GM23338 (cell line): ENCODE measurements at regions not wholly inside any gene's neighbourhood (a gene's known extent, or its start where the extent isn't known, plus 50 kb on each side); places are given as distances from the start of the nearest gene placed in this dataset.

Experiments used
- ATAC-seq: fragments of 200-7000 bp; cut with Tn5 transposase; 3 replicates; pipeline ENCODE4 v1.9.1; 2020
- DNase-seq: peaks from one replicate; pipeline ENCODE4 v3.0.0-alpha.2; 2015; ENCODE audit warnings: low spot score
- H2AFZ ChIP-seq: fragments of 200-600 bp; sonication (generic); 2 replicates; pipeline ENCODE4 v1.8.0; 2016; ENCODE audit warnings: antibody characterized with exemption, mild to moderate bottlenecking, moderate library complexity
- H3F3A ChIP-seq: fragments of 200-600 bp; sonication (generic); replicated peaks from 2 replicates; pipeline ENCODE4 v1.8.0; 2017; ENCODE audit warnings: antibody characterized with exemption, mixed run types, low read depth
- H3K27ac ChIP-seq: fragments of 200-600 bp; sonication (generic); 2 replicates; pipeline ENCODE4 v1.6.1; 2016; ENCODE audit warnings: low read depth
- H3K27me3 ChIP-seq: fragments of 200-600 bp; sonication (generic); 2 replicates; pipeline ENCODE4 v1.8.0; 2016; ENCODE audit warnings: mild to moderate bottlenecking, mixed run types, moderate library complexity; ENCODE audit not compliant: insufficient read depth
- H3K36me3 ChIP-seq: fragments of 200-600 bp; sonication (generic); 2 replicates; pipeline ENCODE4 v1.8.0; 2016; ENCODE audit warnings: mild to moderate bottlenecking; ENCODE audit not compliant: insufficient read depth
- H3K4me1 ChIP-seq: fragments of 200-600 bp; sonication (generic); 2 replicates; pipeline ENCODE4 v1.8.0; 2016; ENCODE audit warnings: mild to moderate bottlenecking, moderate library complexity; ENCODE audit not compliant: insufficient read depth
- H3K4me2 ChIP-seq: fragments of 200-600 bp; sonication (generic); 2 replicates; pipeline ENCODE4 v1.7.1; 2017; ENCODE audit warnings: mixed run types
- H3K4me3 ChIP-seq: fragments of 200-600 bp; sonication (generic); 2 replicates; pipeline ENCODE4 v1.6.1; 2016; ENCODE audit warnings: mixed run types
- H3K79me2 ChIP-seq: fragments of 200-600 bp; sonication (generic); replicated peaks from 2 replicates; pipeline ENCODE4 v1.8.0; 2017; ENCODE audit warnings: mild to moderate bottlenecking; ENCODE audit not compliant: insufficient read depth
- H3K9me2 ChIP-seq: fragments of 200-600 bp; sonication (generic); 2 replicates; pipeline ENCODE4 v1.8.0; 2017; ENCODE audit not compliant: insufficient read depth
- H4K20me1 ChIP-seq: fragments of 200-600 bp; sonication (generic); replicated peaks from 2 replicates; pipeline ENCODE4 v1.8.0; 2017; ENCODE audit warnings: mild to moderate bottlenecking; ENCODE audit not compliant: insufficient read depth
- H3K27ac Mint-ChIP-seq: 2 replicates; pipeline ENCODE4 v1.8.0; 2020; ENCODE audit warnings: inconsistent platforms, mild to moderate bottlenecking, moderate library complexity, mixed read lengths
- H3K27me3 Mint-ChIP-seq: 3 replicates; pipeline ENCODE4 v1.8.0; 2022; ENCODE audit warnings: low read depth, mild to moderate bottlenecking, moderate library complexity, mixed read lengths, inconsistent platforms; ENCODE audit not compliant: insufficient read depth, poor library complexity
- H3K36me3 Mint-ChIP-seq: 3 replicates; pipeline ENCODE4 v1.8.0; 2021; ENCODE audit warnings: low read depth, mild to moderate bottlenecking, inconsistent platforms, moderate library complexity, mixed read lengths
- H3K4me1 Mint-ChIP-seq: 3 replicates; pipeline ENCODE4 v1.8.0; 2020; ENCODE audit warnings: mild to moderate bottlenecking, inconsistent platforms, mixed read lengths
- H3K4me3 Mint-ChIP-seq: 3 replicates; pipeline ENCODE4 v1.8.0; 2021; ENCODE audit warnings: moderate library complexity, mild to moderate bottlenecking, inconsistent platforms, mixed read lengths
- H3K9me3 Mint-ChIP-seq: 3 replicates; pipeline ENCODE4 v1.8.0; 2020; ENCODE audit warnings: moderate library complexity, mild to moderate bottlenecking, inconsistent platforms, mixed read lengths
- CREB1 ChIP-seq: fragments of 250-450 bp; sonication (Bioruptor Pico); IDR thresholded peaks from 2 replicates; pipeline ENCODE4 v1.5.0; 2020; ENCODE audit warnings: low read depth, mild to moderate bottlenecking, moderate library complexity
- CTCF ChIP-seq, 2 experiments: fragments of 200-600 bp in 1 of 2; sonication (generic) in 1 of 2; conservative IDR thresholded peaks; 2 replicates each; pipeline versions ENCODE4 v1.5.1 to v1.6.1; 2016 to 2017; ENCODE audit warnings: antibody characterized with exemption in 2 of 2, low read depth in 2 of 2, mild to moderate bottlenecking in 2 of 2, moderate library complexity in 1 of 2
- ETS1 ChIP-seq: IDR thresholded peaks from 2 replicates; pipeline ENCODE4 v1.6.1; 2016; ENCODE audit warnings: antibody characterized with exemption
- EZH2 ChIP-seq: fragments of 200-600 bp; sonication (generic); IDR thresholded peaks from one replicate; pipeline ENCODE4 v1.8.0; 2017; ENCODE audit warnings: antibody characterized with exemption, mild to moderate bottlenecking, low read depth; ENCODE audit not compliant: unreplicated experiment
- EZH2phosphoT487 ChIP-seq: fragments of 200-600 bp; sonication (generic); IDR thresholded peaks from one replicate; pipeline ENCODE4 v1.8.1; 2018; ENCODE audit warnings: antibody characterized with exemption; ENCODE audit not compliant: unreplicated experiment
- JUNB ChIP-seq: IDR thresholded peaks from one replicate; pipeline ENCODE4 v1.6.1; 2016; ENCODE audit warnings: antibody characterized with exemption; ENCODE audit not compliant: unreplicated experiment
- NANOG ChIP-seq: IDR thresholded peaks from 2 replicates; pipeline ENCODE4 v1.6.1; 2016; ENCODE audit warnings: antibody characterized with exemption, borderline replicate concordance
- POLR2AphosphoS5 ChIP-seq: IDR thresholded peaks from 2 replicates; pipeline ENCODE4 v1.6.1; 2016; ENCODE audit warnings: antibody characterized with exemption, low read depth
- STAT1 ChIP-seq: IDR thresholded peaks from one replicate; pipeline ENCODE4 v1.6.1; 2016; ENCODE audit warnings: antibody characterized with exemption; ENCODE audit not compliant: unreplicated experiment
- ZNF114 ChIP-seq: fragments of 250-450 bp; sonication (Bioruptor Pico); IDR thresholded peaks from 2 replicates; pipeline ENCODE4 v1.5.0; 2020; ENCODE audit warnings: mild to moderate bottlenecking, moderate library complexity
- ZNF331 ChIP-seq: fragments of 250-450 bp; sonication (Bioruptor Pico); IDR thresholded peaks from 2 replicates; pipeline ENCODE4 v1.5.0; 2020; ENCODE audit warnings: low read depth, mild to moderate bottlenecking, moderate library complexity
- TF ChIP-seq, protein P1 (sequence below): IDR thresholded peaks from one replicate; pipeline ENCODE4 v1.6.1; 2018; ENCODE audit warnings: antibody characterized with exemption; ENCODE audit not compliant: unreplicated experiment
- TF ChIP-seq, protein P2 (sequence below): fragments of 250-450 bp; sonication (Bioruptor Pico); IDR thresholded peaks from 2 replicates; pipeline ENCODE4 v1.5.0; 2020; ENCODE audit warnings: mild to moderate bottlenecking, moderate library complexity

DNA sequence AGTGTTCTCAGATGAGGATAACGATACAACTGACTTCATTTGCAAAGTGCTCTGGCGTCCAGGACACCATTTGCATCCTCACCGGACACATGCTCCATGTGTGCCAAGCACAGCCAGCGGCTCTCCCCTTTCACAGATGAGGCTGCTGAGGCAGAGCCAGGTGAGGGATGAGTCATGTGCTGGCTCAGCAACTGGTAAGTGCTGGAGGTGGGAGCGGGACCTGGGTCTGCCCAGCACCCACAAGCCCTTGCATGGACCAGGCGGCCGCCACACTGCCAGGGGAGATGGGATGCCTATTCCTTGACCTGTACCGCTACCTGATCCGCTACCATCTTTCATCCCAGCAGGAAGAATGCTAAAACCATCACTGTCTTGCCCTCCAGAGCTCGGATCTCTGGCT lies 86.2 kb upstream of the ASB18 start:
- Histone ChIP-seq H3K27me3 (no peaks in the 10 kb centered on the region), H3K4me3 (no peak overlapping the region), H3K79me2 (no peaks in the 10 kb centered on the region), H3K4me1 (no peaks in the 10 kb centered on the region), H4K20me1 (no peaks in the 10 kb centered on the region), H3K4me2 (no peak overlapping the region), H2AFZ (no peak overlapping the region), H3K9me2 (no peaks in the 10 kb centered on the region), H3K36me3 (no peaks in the 10 kb centered on the region), H3K27ac (no peak overlapping the region), H3F3A (no peaks in the 10 kb centered on the region)
- DNase-seq (no peak), ATAC-seq (no peak)
- TF ChIP-seq EZH2 = no peak
- no peak for TF ChIP-seq CREB1 (CRISPR knock-in tag)
- TF ChIP-seq, protein P1, sequence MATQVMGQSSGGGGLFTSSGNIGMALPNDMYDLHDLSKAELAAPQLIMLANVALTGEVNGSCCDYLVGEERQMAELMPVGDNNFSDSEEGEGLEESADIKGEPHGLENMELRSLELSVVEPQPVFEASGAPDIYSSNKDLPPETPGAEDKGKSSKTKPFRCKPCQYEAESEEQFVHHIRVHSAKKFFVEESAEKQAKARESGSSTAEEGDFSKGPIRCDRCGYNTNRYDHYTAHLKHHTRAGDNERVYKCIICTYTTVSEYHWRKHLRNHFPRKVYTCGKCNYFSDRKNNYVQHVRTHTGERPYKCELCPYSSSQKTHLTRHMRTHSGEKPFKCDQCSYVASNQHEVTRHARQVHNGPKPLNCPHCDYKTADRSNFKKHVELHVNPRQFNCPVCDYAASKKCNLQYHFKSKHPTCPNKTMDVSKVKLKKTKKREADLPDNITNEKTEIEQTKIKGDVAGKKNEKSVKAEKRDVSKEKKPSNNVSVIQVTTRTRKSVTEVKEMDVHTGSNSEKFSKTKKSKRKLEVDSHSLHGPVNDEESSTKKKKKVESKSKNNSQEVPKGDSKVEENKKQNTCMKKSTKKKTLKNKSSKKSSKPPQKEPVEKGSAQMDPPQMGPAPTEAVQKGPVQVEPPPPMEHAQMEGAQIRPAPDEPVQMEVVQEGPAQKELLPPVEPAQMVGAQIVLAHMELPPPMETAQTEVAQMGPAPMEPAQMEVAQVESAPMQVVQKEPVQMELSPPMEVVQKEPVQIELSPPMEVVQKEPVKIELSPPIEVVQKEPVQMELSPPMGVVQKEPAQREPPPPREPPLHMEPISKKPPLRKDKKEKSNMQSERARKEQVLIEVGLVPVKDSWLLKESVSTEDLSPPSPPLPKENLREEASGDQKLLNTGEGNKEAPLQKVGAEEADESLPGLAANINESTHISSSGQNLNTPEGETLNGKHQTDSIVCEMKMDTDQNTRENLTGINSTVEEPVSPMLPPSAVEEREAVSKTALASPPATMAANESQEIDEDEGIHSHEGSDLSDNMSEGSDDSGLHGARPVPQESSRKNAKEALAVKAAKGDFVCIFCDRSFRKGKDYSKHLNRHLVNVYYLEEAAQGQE = no peak
- TF ChIP-seq, protein P2, sequence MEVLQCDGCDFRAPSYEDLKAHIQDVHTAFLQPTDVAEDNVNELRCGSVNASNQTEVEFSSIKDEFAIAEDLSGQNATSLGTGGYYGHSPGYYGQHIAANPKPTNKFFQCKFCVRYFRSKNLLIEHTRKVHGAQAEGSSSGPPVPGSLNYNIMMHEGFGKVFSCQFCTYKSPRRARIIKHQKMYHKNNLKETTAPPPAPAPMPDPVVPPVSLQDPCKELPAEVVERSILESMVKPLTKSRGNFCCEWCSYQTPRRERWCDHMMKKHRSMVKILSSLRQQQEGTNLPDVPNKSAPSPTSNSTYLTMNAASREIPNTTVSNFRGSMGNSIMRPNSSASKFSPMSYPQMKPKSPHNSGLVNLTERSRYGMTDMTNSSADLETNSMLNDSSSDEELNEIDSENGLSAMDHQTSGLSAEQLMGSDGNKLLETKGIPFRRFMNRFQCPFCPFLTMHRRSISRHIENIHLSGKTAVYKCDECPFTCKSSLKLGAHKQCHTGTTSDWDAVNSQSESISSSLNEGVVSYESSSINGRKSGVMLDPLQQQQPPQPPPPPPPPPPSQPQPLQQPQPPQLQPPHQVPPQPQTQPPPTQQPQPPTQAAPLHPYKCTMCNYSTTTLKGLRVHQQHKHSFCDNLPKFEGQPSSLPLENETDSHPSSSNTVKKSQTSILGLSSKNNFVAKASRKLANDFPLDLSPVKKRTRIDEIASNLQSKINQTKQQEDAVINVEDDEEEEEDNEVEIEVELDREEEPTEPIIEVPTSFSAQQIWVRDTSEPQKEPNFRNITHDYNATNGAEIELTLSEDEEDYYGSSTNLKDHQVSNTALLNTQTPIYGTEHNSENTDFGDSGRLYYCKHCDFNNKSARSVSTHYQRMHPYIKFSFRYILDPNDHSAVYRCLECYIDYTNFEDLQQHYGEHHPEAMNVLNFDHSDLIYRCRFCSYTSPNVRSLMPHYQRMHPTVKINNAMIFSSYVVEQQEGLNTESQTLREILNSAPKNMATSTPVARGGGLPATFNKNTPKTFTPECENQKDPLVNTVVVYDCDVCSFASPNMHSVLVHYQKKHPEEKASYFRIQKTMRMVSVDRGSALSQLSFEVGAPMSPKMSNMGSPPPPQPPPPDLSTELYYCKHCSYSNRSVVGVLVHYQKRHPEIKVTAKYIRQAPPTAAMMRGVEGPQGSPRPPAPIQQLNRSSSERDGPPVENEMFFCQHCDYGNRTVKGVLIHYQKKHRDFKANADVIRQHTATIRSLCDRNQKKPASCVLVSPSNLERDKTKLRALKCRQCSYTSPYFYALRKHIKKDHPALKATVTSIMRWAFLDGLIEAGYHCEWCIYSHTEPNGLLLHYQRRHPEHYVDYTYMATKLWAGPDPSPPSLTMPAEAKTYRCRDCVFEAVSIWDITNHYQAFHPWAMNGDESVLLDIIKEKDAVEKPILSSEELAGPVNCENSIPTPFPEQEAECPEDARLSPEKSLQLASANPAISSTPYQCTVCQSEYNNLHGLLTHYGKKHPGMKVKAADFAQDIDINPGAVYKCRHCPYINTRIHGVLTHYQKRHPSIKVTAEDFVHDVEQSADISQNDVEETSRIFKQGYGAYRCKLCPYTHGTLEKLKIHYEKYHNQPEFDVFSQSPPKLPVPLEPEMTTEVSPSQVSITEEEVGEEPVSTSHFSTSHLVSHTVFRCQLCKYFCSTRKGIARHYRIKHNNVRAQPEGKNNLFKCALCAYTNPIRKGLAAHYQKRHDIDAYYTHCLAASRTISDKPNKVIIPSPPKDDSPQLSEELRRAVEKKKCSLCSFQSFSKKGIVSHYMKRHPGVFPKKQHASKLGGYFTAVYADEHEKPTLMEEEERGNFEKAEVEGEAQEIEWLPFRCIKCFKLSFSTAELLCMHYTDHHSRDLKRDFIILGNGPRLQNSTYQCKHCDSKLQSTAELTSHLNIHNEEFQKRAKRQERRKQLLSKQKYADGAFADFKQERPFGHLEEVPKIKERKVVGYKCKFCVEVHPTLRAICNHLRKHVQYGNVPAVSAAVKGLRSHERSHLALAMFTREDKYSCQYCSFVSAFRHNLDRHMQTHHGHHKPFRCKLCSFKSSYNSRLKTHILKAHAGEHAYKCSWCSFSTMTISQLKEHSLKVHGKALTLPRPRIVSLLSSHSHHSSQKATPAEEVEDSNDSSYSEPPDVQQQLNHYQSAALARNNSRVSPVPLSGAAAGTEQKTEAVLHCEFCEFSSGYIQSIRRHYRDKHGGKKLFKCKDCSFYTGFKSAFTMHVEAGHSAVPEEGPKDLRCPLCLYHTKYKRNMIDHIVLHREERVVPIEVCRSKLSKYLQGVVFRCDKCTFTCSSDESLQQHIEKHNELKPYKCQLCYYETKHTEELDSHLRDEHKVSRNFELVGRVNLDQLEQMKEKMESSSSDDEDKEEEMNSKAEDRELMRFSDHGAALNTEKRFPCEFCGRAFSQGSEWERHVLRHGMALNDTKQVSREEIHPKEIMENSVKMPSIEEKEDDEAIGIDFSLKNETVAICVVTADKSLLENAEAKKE (CRISPR knock-in tag) = no peak
- no peak for TF ChIP-seq CTCF (conservative IDR thresholded peaks at IDR 0.05; ENCODE audit: low read depth in 2 of 2)
- no peak for TF ChIP-seq STAT1
- TF ChIP-seq NANOG = no peak
- no peak for TF ChIP-seq ETS1
- TF ChIP-seq POLR2AphosphoS5 = no peak
- no peak for TF ChIP-seq EZH2phosphoT487
- TF ChIP-seq ZNF331 (CRISPR knock-in tag) = no peak
- no peak for TF ChIP-seq ZNF114 (CRISPR knock-in tag)
- TF ChIP-seq JUNB = no peak
- Mint-ChIP-seq H3K4me1 (peaks cover 16% of the 10 kb centered on the region), H3K36me3 (no peaks in the 10 kb centered on the region), H3K4me3 (no peak overlapping the region), H3K9me3 (no peaks in the 10 kb centered on the region), H3K27ac (no peak overlapping the region), H3K27me3 (peaks cover 10% of the 10 kb centered on the region)
